ENCODE measurements at regions not wholly inside any gene's neighbourhood (a gene's known extent, or its start where the extent isn't known, plus 50 kb on each side); places are given as distances from the start of the nearest gene placed in this dataset.

- no TSS peak for BruUV-seq (replicated peaks)
These were observed 392.2 kb downstream of the CDK5RAP2 start for GRCh38 chr9:120187758-120188157.

GRCh38 chr9:120186276-120186675 is 393.7 kb downstream of the CDK5RAP2 start:
- no peak overlapping the region for H3K4me3 ChIP-seq (ENCODE audit: low read depth, low read length, poor library complexity, severe bottlenecking)
- H3K27me3 ChIP-seq (replicated peaks; ENCODE audit: insufficient read depth, low read depth, low read length, poor library complexity), result peaks cover 23% of the 10 kb centered on the region
- no peaks in the 10 kb centered on the region for H3K36me3 ChIP-seq (ENCODE audit: insufficient read depth, low read length, poor library complexity, severe bottlenecking)
- ChIA-PET POLR2A (ENCODE audit: low non-redundant PET) (no interaction called here), CTCF (no interaction called here)
- H3K4me1 ChIP-seq (ENCODE audit: insufficient read depth, low read length, poor library complexity, severe bottlenecking), result no peaks in the 10 kb centered on the region
- H3K27ac ChIP-seq (ENCODE audit: low read depth, low read length, poor library complexity, severe bottlenecking), result no peak overlapping the region
- DNase-seq (ENCODE audit: low spot score), result no peak
- intact Hi-C loops (cut with micrococcal nuclease; ENCODE audit: unreplicated experiment), result no loop called here
- TF ChIP-seq EZH2 (IDR thresholded peaks at IDR 0.05; ENCODE audit: borderline replicate concordance, low read depth, low read length, poor library complexity, severe bottlenecking) (no peak), CTCF (conservative IDR thresholded peaks at IDR 0.05; ENCODE audit: low read depth, low read length) (no peak)
- no TSS peak for BruUV-seq (replicated peaks)
- no peaks in the 10 kb centered on the region for H3K9me3 ChIP-seq (ENCODE audit: low read depth, low read length, poor library complexity, severe bottlenecking)

More at GRCh38 chr9:120187758-120188157, 392.2 kb downstream of the CDK5RAP2 start:
- no peak for DNase-seq (ENCODE audit: low spot score)
- TF ChIP-seq EZH2 (IDR thresholded peaks at IDR 0.05; ENCODE audit: borderline replicate concordance, low read depth, low read length, poor library complexity, severe bottlenecking) (no peak), CTCF (conservative IDR thresholded peaks at IDR 0.05; ENCODE audit: low read depth, low read length) (no peak)
- intact Hi-C loops (cut with micrococcal nuclease; ENCODE audit: unreplicated experiment), result no loop called here
- ChIA-PET CTCF (no interaction called here), POLR2A (ENCODE audit: low non-redundant PET) (no interaction called here)
- H3K9me3 ChIP-seq (ENCODE audit: low read depth, low read length, poor library complexity, severe bottlenecking), result no peaks in the 10 kb centered on the region
- no peak overlapping the region for H3K4me3 ChIP-seq (ENCODE audit: low read depth, low read length, poor library complexity, severe bottlenecking)
- no peaks in the 10 kb centered on the region for H3K36me3 ChIP-seq (ENCODE audit: insufficient read depth, low read length, poor library complexity, severe bottlenecking)
- peaks cover 31% of the 10 kb centered on the region for H3K27me3 ChIP-seq (replicated peaks; ENCODE audit: insufficient read depth, low read depth, low read length, poor library complexity)
- H3K27ac ChIP-seq (ENCODE audit: low read depth, low read length, poor library complexity, severe bottlenecking), result no peak overlapping the region
- H3K4me1 ChIP-seq (ENCODE audit: insufficient read depth, low read length, poor library complexity, severe bottlenecking), result no peaks in the 10 kb centered on the region

- intact Hi-C loops (cut with micrococcal nuclease; ENCODE audit: unreplicated experiment), result no loop called here
- CTCF ChIA-PET, result no interaction called here
- Histone ChIP-seq H3K27me3 (replicated peaks; ENCODE audit: insufficient read depth, low read depth, low read length, poor library complexity) (peaks cover 17% of the 10 kb centered on the region), H3K4me1 (ENCODE audit: insufficient read depth, low read length, poor library complexity, severe bottlenecking) (no peaks in the 10 kb centered on the region), H3K27ac (ENCODE audit: low read depth, low read length, poor library complexity, severe bottlenecking) (no peak overlapping the region), H3K36me3 (ENCODE audit: insufficient read depth, low read length, poor library complexity, severe bottlenecking) (no peaks in the 10 kb centered on the region), H3K4me3 (ENCODE audit: low read depth, low read length, poor library complexity, severe bottlenecking) (no peak overlapping the region), H3K9me3 (ENCODE audit: low read depth, low read length, poor library complexity, severe bottlenecking) (no peaks in the 10 kb centered on the region)
- POLR2A ChIA-PET (ENCODE audit: low non-redundant PET), result no interaction called here
- no TSS peak for BruUV-seq (replicated peaks)
- TF ChIP-seq CTCF (conservative IDR thresholded peaks at IDR 0.05; ENCODE audit: low read depth, low read length) (no peak), EZH2 (IDR thresholded peaks at IDR 0.05; ENCODE audit: borderline replicate concordance, low read depth, low read length, poor library complexity, severe bottlenecking) (no peak)
- DNase-seq (ENCODE audit: low spot score), result no peak
These were observed 395.7 kb downstream of the CDK5RAP2 start for GRCh38 chr9:120184266-120184665.
